ENCODE measurements at regions not wholly inside any gene's neighbourhood (a gene's known extent, or its start where the extent isn't known, plus 50 kb on each side); places are given as distances from the start of the nearest gene placed in this dataset.

DNA sequence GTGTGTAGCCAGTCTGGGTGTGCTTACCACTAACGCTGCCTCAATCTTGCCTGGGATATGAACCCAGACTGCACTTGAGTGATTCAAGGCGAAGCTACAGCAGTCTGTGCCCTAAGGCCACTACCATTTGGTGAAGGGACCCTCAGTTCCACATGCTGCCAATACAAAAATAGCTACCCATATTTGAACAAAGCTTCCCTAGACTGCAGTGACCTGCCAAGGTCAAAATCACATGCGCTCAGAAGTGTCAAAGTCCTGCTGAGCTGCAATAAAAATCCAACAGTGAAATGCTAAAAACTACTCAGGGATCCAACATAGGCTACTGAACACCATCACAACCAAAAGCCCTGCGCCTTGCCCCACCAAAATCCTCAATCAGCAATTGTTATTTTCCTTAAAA, 472.3 kb upstream of the VSTM2A start:
- Histone ChIP-seq H3K4me1 (ENCODE audit: control insufficient read depth, insufficient read depth, low read length) (no peaks in the 10 kb centered on the region), H3K27me3 (ENCODE audit: control insufficient read depth, insufficient read depth, low read length) (no peaks in the 10 kb centered on the region), H3K36me3 (ENCODE audit: control insufficient read depth, insufficient read depth, low read length) (no peaks in the 10 kb centered on the region), H3K9me3 (ENCODE audit: control insufficient read depth, insufficient read depth, low read depth, low read length) (no peaks in the 10 kb centered on the region), H3K4me3 (ENCODE audit: low read depth in 2 of 2, low read length in 2 of 2) (no peak overlapping the region), H3K27ac (ENCODE audit: low read length) (no peak overlapping the region)
- ChIA-PET CTCF (no interaction called here), POLR2A (no interaction called here)
- ATAC-seq (no peak), DNase-seq (ENCODE audit: low read depth, low spot score) (no peak)
- intact Hi-C loops (cut with micrococcal nuclease; ENCODE audit: unreplicated experiment), result no loop called here
- no TSS peak for BruUV-seq (replicated peaks)
- TF ChIP-seq TCF7L2 (IDR thresholded peaks at IDR 0.05; ENCODE audit: low read depth, low read length) (no peak), POLR2AphosphoS5 (IDR thresholded peaks at IDR 0.05; ENCODE audit: low read depth, low read length) (no peak), SIN3A (IDR thresholded peaks at IDR 0.05; ENCODE audit: borderline replicate concordance, insufficient read depth, low read depth, low read length) (no peak)
- TF ChIP-seq, protein P1, sequence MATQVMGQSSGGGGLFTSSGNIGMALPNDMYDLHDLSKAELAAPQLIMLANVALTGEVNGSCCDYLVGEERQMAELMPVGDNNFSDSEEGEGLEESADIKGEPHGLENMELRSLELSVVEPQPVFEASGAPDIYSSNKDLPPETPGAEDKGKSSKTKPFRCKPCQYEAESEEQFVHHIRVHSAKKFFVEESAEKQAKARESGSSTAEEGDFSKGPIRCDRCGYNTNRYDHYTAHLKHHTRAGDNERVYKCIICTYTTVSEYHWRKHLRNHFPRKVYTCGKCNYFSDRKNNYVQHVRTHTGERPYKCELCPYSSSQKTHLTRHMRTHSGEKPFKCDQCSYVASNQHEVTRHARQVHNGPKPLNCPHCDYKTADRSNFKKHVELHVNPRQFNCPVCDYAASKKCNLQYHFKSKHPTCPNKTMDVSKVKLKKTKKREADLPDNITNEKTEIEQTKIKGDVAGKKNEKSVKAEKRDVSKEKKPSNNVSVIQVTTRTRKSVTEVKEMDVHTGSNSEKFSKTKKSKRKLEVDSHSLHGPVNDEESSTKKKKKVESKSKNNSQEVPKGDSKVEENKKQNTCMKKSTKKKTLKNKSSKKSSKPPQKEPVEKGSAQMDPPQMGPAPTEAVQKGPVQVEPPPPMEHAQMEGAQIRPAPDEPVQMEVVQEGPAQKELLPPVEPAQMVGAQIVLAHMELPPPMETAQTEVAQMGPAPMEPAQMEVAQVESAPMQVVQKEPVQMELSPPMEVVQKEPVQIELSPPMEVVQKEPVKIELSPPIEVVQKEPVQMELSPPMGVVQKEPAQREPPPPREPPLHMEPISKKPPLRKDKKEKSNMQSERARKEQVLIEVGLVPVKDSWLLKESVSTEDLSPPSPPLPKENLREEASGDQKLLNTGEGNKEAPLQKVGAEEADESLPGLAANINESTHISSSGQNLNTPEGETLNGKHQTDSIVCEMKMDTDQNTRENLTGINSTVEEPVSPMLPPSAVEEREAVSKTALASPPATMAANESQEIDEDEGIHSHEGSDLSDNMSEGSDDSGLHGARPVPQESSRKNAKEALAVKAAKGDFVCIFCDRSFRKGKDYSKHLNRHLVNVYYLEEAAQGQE (IDR thresholded peaks at IDR 0.05; ENCODE audit: insufficient read depth in 1 of 2, low read depth in 2 of 2, low read length in 1 of 2), result no peak
- TF ChIP-seq, protein P2, sequence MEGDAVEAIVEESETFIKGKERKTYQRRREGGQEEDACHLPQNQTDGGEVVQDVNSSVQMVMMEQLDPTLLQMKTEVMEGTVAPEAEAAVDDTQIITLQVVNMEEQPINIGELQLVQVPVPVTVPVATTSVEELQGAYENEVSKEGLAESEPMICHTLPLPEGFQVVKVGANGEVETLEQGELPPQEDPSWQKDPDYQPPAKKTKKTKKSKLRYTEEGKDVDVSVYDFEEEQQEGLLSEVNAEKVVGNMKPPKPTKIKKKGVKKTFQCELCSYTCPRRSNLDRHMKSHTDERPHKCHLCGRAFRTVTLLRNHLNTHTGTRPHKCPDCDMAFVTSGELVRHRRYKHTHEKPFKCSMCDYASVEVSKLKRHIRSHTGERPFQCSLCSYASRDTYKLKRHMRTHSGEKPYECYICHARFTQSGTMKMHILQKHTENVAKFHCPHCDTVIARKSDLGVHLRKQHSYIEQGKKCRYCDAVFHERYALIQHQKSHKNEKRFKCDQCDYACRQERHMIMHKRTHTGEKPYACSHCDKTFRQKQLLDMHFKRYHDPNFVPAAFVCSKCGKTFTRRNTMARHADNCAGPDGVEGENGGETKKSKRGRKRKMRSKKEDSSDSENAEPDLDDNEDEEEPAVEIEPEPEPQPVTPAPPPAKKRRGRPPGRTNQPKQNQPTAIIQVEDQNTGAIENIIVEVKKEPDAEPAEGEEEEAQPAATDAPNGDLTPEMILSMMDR (IDR thresholded peaks at IDR 0.05), result no peak
- in situ Hi-C loops (cut with HindIII; ENCODE audit: low pct_unique_long_range_greater_than_20kb, low sequenced_read_pairs), result no loop called here

DNA sequence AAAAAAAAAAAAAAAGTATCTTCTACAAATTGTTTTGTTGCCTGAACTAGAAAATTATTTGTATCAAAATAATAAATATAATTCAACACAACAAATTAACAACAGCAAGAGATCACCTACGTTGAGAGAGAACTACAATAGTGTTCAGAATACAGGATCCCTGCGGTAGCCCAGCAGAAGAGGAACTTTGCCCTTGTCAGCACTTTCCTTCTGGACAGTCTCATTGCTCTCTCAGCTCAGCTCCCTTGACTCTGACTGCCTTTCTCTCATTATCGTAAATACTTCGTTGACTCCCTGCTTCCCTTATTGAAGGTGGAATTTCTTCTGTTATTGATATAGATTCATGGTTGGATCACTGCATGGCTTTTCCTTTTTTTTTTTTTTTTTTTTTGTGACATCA, 469.5 kb upstream of the VSTM2A start:
- BruUV-seq (replicated peaks), result no TSS peak
- no peak for TF ChIP-seq POLR2AphosphoS5 (IDR thresholded peaks at IDR 0.05; ENCODE audit: low read depth, low read length)
- TF ChIP-seq, protein P1 (IDR thresholded peaks at IDR 0.05; ENCODE audit: insufficient read depth in 1 of 2, low read depth in 2 of 2, low read length in 1 of 2), result no peak
- TF ChIP-seq, protein P2 (IDR thresholded peaks at IDR 0.05), result no peak
- TF ChIP-seq TCF7L2 (IDR thresholded peaks at IDR 0.05; ENCODE audit: low read depth, low read length), result no peak
- TF ChIP-seq SIN3A (IDR thresholded peaks at IDR 0.05; ENCODE audit: borderline replicate concordance, insufficient read depth, low read depth, low read length), result no peak
- intact Hi-C loops (cut with micrococcal nuclease; ENCODE audit: unreplicated experiment) (no loop called here), in situ Hi-C loops (cut with HindIII; ENCODE audit: low pct_unique_long_range_greater_than_20kb, low sequenced_read_pairs) (no loop called here)
- Histone ChIP-seq H3K4me3 (ENCODE audit: low read depth in 2 of 2, low read length in 2 of 2) (no peak overlapping the region), H3K27me3 (ENCODE audit: control insufficient read depth, insufficient read depth, low read length) (no peaks in the 10 kb centered on the region), H3K36me3 (ENCODE audit: control insufficient read depth, insufficient read depth, low read length) (no peaks in the 10 kb centered on the region), H3K27ac (ENCODE audit: low read length) (no peak overlapping the region), H3K9me3 (ENCODE audit: control insufficient read depth, insufficient read depth, low read depth, low read length) (no peaks in the 10 kb centered on the region), H3K4me1 (ENCODE audit: control insufficient read depth, insufficient read depth, low read length) (no peaks in the 10 kb centered on the region)
- no peak for ATAC-seq
- DNase-seq (ENCODE audit: low read depth, low spot score), result no peak
- ChIA-PET POLR2A (interaction anchor here (0.7 kb wide), 1 partner anchor 1457 kb away, joined by 7 read pairs; no protein-coding TSS in a partner anchor), CTCF (no interaction called here)
